Peyer's patch (tissue), 4 donors: ENCODE measurements at regions not wholly inside any gene's neighbourhood (a gene's known extent, or its start where the extent isn't known, plus 50 kb on each side); places are given as distances from the start of the nearest gene placed in this dataset.

Source experiments
- DNase-seq, 3 donors: peaks; one replicate each; pipeline ENCODE4 v3.0.0-alpha.2; 2017 to 2019
- H3K27ac ChIP-seq, 4 donors: fragments of 200-600 bp; sonication (generic); one replicate each; pipeline ENCODE4 v1.5.1; 2016 to 2019
- H3K27me3 ChIP-seq, 2 donors: fragments of 200-600 bp; sonication (generic); one replicate each; pipeline ENCODE4 v1.5.1; 2019
- H3K36me3 ChIP-seq, 3 donors: fragments of 200-600 bp; sonication (generic); one replicate each; pipeline ENCODE4 v1.5.1; 2016 to 2019
- H3K4me1 ChIP-seq, 4 donors: fragments of 200-600 bp; sonication (generic); one replicate each; pipeline ENCODE4 v1.5.1; 2016 to 2019
- H3K4me3 ChIP-seq, 4 donors: fragments of 200-600 bp; sonication (generic); 1 replicate in 3 of 4; 2 replicates in 1 of 4; pipeline ENCODE4 v1.5.1; 2016 to 2019; ENCODE audit warnings: mild to moderate bottlenecking in 1 of 4
- H3K9me3 ChIP-seq, 4 donors: fragments of 200-600 bp; sonication (generic); one replicate each; pipeline ENCODE4 v1.5.1; 2016 to 2019; ENCODE audit warnings: mild to moderate bottlenecking in 1 of 4
- POLR2A ChIP-seq, 2 donors: fragments of 450-650 bp; IDR thresholded peaks; one replicate each; pipeline ENCODE4 v1.5.1; 2017; ENCODE audit warnings: antibody characterized with exemption in 2 of 2, mild to moderate bottlenecking in 2 of 2, moderate library complexity in 2 of 2
- TF ChIP-seq, protein P1 (sequence below), 6 experiments: fragments of 450-650 bp in 4 of 6; fragments of 200-600 bp in 2 of 6; sonication (generic) in 1 of 6; IDR thresholded peaks; one replicate each; pipeline ENCODE4 v1.5.1; 2017 to 2019; ENCODE audit warnings: antibody characterized with exemption in 6 of 6, mild to moderate bottlenecking in 3 of 6, moderate library complexity in 1 of 6

DNA sequence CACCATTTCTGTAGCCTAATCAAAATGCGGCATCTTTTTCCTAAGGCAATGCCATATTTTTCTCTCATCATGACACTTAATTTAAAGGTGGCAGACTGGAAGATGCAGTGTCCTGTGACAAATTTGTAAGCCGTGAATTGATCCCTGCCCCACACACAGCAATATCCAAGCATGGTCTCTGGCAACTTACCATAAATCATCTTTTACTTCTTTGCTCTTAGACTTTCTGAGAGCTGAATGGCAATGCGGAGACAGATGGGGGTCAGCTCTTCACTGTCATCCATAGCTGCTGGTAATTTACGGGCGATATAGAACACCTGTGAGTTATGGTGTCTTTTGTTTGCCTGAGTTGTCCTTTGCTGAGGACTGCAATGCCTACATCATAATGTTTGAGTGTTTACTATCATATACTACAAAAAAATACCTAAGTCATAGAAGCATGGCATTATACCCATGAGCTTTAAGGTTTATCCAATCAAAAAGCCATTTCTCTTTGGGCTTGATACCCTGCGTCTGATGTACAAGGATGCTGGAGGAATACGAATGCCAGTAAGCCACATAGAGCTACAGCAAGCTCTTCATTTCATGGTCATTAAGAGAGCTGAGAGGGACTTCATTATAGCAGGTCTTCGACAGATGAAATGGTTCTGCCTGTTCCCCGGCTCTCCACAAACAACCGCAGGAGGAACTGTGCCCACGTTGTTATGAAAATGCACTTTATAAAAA is 148.1 kb downstream of the TRIML1 start:
- H3K27me3 ChIP-seq, result no peaks in the 10 kb centered on the region
- no peaks in the 10 kb centered on the region for H3K4me1 ChIP-seq
- H3K4me3 ChIP-seq, result no peak overlapping the region
- no peak for TF ChIP-seq POLR2A (IDR thresholded peaks at IDR 0.05)
- TF ChIP-seq, protein P1, sequence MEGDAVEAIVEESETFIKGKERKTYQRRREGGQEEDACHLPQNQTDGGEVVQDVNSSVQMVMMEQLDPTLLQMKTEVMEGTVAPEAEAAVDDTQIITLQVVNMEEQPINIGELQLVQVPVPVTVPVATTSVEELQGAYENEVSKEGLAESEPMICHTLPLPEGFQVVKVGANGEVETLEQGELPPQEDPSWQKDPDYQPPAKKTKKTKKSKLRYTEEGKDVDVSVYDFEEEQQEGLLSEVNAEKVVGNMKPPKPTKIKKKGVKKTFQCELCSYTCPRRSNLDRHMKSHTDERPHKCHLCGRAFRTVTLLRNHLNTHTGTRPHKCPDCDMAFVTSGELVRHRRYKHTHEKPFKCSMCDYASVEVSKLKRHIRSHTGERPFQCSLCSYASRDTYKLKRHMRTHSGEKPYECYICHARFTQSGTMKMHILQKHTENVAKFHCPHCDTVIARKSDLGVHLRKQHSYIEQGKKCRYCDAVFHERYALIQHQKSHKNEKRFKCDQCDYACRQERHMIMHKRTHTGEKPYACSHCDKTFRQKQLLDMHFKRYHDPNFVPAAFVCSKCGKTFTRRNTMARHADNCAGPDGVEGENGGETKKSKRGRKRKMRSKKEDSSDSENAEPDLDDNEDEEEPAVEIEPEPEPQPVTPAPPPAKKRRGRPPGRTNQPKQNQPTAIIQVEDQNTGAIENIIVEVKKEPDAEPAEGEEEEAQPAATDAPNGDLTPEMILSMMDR (IDR thresholded peaks at IDR 0.05), result no peak
- no peak overlapping the region for H3K27ac ChIP-seq
- DNase-seq, result no peak
- H3K36me3 ChIP-seq, result no peaks in the 10 kb centered on the region
- peaks cover 0 to 5% (median 0%) of the 10 kb centered on the region in 4 donors for H3K9me3 ChIP-seq

GRCh38 chr4:188289531-188290125 is 150.4 kb downstream of the TRIML1 start:
- no peak overlapping the region for H3K4me3 ChIP-seq
- no peaks in the 10 kb centered on the region for H3K9me3 ChIP-seq
- TF ChIP-seq, protein P1 (IDR thresholded peaks at IDR 0.05), result no peak
- no peak for TF ChIP-seq POLR2A (IDR thresholded peaks at IDR 0.05)
- H3K4me1 ChIP-seq, result no peaks in the 10 kb centered on the region
- no peaks in the 10 kb centered on the region for H3K27me3 ChIP-seq
- DNase-seq, result no peak
- no peaks in the 10 kb centered on the region for H3K36me3 ChIP-seq
- H3K27ac ChIP-seq, result no peak overlapping the region

DNA sequence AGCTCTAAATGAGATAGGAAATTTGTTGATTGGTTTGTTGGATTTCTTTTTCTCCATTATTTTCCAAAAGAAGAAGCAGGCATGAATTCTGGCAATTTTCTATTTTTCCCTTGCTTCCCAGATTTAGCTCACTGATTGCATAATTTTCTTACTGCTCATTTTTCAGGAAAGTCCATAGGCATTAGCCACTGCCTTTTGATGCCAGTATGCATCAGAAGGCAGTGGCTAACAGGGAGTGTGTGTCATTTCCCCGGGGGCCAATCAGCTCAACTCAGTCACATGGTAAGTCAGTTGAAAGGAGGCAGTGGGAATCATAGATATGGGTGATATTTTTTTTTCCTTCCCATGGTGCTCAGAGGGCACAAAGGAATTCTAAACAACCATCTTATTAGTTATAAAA is 156.7 kb downstream of the TRIML1 start:
- H3K27ac ChIP-seq, result no peak overlapping the region

GRCh38 chr4:188296331-188296730 is 157.1 kb downstream of the TRIML1 start:
- no peak overlapping the region for H3K27ac ChIP-seq
- no peaks in the 10 kb centered on the region for H3K9me3 ChIP-seq
- no peak overlapping the region for H3K4me3 ChIP-seq
- no peak for TF ChIP-seq POLR2A (IDR thresholded peaks at IDR 0.05)
- TF ChIP-seq, protein P1 (IDR thresholded peaks at IDR 0.05), result no peak
- no peaks in the 10 kb centered on the region for H3K27me3 ChIP-seq
- no peaks in the 10 kb centered on the region for H3K36me3 ChIP-seq
- no peak for DNase-seq
- no peaks in the 10 kb centered on the region for H3K4me1 ChIP-seq

More for the DNA sequence above, 156.7 kb downstream of the TRIML1 start:
- no peak for TF ChIP-seq POLR2A (IDR thresholded peaks at IDR 0.05)
- TF ChIP-seq, protein P1 (IDR thresholded peaks at IDR 0.05), result no peak
- H3K4me1 ChIP-seq, result no peaks in the 10 kb centered on the region
- no peak for DNase-seq
- H3K36me3 ChIP-seq, result no peaks in the 10 kb centered on the region
- H3K4me3 ChIP-seq, result no peak overlapping the region
- H3K27me3 ChIP-seq, result no peaks in the 10 kb centered on the region
- H3K9me3 ChIP-seq, result no peaks in the 10 kb centered on the region

DNA sequence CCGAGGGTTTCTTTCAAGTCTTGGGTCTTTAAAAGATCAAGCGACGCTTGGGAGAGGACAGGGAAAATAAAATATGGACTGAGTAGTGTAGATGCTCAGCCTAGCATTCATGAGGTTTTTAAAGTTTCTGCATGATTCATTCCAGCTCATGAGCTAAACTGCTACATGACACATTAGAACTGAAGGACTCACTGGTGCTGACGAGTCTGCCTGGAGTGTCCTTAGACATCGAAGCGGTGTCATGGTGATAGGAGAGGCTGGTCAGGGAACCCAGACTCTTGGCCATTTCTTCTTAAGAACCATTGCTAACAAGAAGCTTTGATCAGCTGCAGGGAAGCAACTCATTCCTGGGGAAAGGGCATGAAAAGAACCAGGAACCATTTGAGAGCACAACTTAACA is 158.6 kb downstream of the TRIML1 start:
- H3K27me3 ChIP-seq, result no peaks in the 10 kb centered on the region
- no peak for DNase-seq
- H3K4me3 ChIP-seq, result no peak overlapping the region
- H3K9me3 ChIP-seq, result no peaks in the 10 kb centered on the region
- no peaks in the 10 kb centered on the region for H3K4me1 ChIP-seq
- no peaks in the 10 kb centered on the region for H3K36me3 ChIP-seq
- no peak overlapping the region for H3K27ac ChIP-seq
- TF ChIP-seq POLR2A (IDR thresholded peaks at IDR 0.05), result no peak
- TF ChIP-seq, protein P1 (IDR thresholded peaks at IDR 0.05), result no peak
